Ishikawa (cell line): ENCODE measurements at regions not wholly inside any gene's neighbourhood (a gene's known extent, or its start where the extent isn't known, plus 50 kb on each side); places are given as distances from the start of the nearest gene placed in this dataset.
A peak's percentile ranks its signal among the peaks of the same experiment; 100 is the strongest.

ENCODE experiments used
- CEBPB ChIP-seq: IDR thresholded peaks from 2 replicates; pipeline ENCODE4 v1.6.1; 2012
- CREB1 ChIP-seq: IDR thresholded peaks from 2 replicates; pipeline ENCODE4 v1.6.1; 2012; ENCODE audit warnings: low read depth
- EGR1 ChIP-seq: IDR thresholded peaks from 2 replicates; pipeline ENCODE4 v1.6.1; 2012
- EP300 ChIP-seq: IDR thresholded peaks from 2 replicates; pipeline ENCODE4 v1.6.1; 2012; ENCODE audit warnings: borderline replicate concordance
- FOXM1 ChIP-seq: IDR thresholded peaks from 2 replicates; pipeline ENCODE4 v1.6.1; 2012; ENCODE audit warnings: low read depth, borderline replicate concordance
- NFIC ChIP-seq: IDR thresholded peaks from 2 replicates; pipeline ENCODE4 v1.6.1; 2012
- RAD21 ChIP-seq: IDR thresholded peaks from 2 replicates; pipeline ENCODE4 v1.6.1; 2012; ENCODE audit warnings: low read depth
- TAF1 ChIP-seq: IDR thresholded peaks from 2 replicates; pipeline ENCODE4 v1.6.1; 2012; ENCODE audit warnings: low read depth, mild to moderate bottlenecking
- TCF12 ChIP-seq: IDR thresholded peaks from 2 replicates; pipeline ENCODE4 v1.6.1; 2012; ENCODE audit warnings: low read depth
- TEAD4 ChIP-seq: IDR thresholded peaks from 2 replicates; pipeline ENCODE4 v1.6.1; 2012
- YY1 ChIP-seq: IDR thresholded peaks from 2 replicates; pipeline ENCODE4 v1.6.1; 2012; ENCODE audit warnings: low read depth
- ZBTB7A ChIP-seq: IDR thresholded peaks from 2 replicates; pipeline ENCODE4 v1.6.1; 2012; ENCODE audit warnings: low read depth
- TF ChIP-seq, protein P1 (sequence below): IDR thresholded peaks from 2 replicates; pipeline ENCODE4 v1.6.1; 2012; ENCODE audit warnings: low read depth, mild to moderate bottlenecking
- TF ChIP-seq, protein P2 (sequence below): IDR thresholded peaks from 2 replicates; pipeline ENCODE4 v1.6.1; 2012
- TF ChIP-seq, protein P3 (sequence below): IDR thresholded peaks from 2 replicates; pipeline ENCODE4 v1.6.1; 2012

DNA sequence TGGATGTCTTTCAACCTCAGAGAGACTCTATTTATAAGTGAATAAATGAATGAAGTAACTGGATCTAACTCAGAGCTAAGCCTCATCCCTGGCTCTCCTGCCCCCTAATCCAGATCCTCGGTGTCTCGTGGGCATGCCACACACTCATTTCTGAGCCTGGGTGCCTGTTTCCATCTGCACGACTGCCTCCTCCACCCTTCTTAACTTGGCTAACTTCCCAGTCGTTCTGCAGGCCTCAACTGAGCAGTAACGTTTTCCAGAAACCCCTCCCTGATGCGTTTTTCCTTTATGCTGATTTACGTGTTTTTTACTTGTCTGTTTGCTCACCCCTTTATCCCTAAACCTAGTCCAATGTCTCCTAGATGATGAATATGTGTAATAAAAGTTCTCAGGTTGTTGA lies 186.9 kb upstream of the HS3ST1 start:
- TF ChIP-seq TAF1: no peak
- no peak for TF ChIP-seq TCF12
- TF ChIP-seq TEAD4: no peak
- no peak for TF ChIP-seq CREB1
- no peak for TF ChIP-seq EGR1
- no peak for TF ChIP-seq NFIC
- TF ChIP-seq CEBPB: no peak
- TF ChIP-seq, protein P1, sequence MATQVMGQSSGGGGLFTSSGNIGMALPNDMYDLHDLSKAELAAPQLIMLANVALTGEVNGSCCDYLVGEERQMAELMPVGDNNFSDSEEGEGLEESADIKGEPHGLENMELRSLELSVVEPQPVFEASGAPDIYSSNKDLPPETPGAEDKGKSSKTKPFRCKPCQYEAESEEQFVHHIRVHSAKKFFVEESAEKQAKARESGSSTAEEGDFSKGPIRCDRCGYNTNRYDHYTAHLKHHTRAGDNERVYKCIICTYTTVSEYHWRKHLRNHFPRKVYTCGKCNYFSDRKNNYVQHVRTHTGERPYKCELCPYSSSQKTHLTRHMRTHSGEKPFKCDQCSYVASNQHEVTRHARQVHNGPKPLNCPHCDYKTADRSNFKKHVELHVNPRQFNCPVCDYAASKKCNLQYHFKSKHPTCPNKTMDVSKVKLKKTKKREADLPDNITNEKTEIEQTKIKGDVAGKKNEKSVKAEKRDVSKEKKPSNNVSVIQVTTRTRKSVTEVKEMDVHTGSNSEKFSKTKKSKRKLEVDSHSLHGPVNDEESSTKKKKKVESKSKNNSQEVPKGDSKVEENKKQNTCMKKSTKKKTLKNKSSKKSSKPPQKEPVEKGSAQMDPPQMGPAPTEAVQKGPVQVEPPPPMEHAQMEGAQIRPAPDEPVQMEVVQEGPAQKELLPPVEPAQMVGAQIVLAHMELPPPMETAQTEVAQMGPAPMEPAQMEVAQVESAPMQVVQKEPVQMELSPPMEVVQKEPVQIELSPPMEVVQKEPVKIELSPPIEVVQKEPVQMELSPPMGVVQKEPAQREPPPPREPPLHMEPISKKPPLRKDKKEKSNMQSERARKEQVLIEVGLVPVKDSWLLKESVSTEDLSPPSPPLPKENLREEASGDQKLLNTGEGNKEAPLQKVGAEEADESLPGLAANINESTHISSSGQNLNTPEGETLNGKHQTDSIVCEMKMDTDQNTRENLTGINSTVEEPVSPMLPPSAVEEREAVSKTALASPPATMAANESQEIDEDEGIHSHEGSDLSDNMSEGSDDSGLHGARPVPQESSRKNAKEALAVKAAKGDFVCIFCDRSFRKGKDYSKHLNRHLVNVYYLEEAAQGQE: no peak
- TF ChIP-seq, protein P2, sequence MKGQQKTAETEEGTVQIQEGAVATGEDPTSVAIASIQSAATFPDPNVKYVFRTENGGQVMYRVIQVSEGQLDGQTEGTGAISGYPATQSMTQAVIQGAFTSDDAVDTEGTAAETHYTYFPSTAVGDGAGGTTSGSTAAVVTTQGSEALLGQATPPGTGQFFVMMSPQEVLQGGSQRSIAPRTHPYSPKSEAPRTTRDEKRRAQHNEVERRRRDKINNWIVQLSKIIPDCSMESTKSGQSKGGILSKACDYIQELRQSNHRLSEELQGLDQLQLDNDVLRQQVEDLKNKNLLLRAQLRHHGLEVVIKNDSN: no peak
- no peak for TF ChIP-seq EP300
- no peak for TF ChIP-seq YY1
- no peak for TF ChIP-seq FOXM1
- TF ChIP-seq, protein P3, sequence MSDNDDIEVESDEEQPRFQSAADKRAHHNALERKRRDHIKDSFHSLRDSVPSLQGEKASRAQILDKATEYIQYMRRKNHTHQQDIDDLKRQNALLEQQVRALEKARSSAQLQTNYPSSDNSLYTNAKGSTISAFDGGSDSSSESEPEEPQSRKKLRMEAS: no peak
- no peak for TF ChIP-seq RAD21
- TF ChIP-seq ZBTB7A: no peak

DNA sequence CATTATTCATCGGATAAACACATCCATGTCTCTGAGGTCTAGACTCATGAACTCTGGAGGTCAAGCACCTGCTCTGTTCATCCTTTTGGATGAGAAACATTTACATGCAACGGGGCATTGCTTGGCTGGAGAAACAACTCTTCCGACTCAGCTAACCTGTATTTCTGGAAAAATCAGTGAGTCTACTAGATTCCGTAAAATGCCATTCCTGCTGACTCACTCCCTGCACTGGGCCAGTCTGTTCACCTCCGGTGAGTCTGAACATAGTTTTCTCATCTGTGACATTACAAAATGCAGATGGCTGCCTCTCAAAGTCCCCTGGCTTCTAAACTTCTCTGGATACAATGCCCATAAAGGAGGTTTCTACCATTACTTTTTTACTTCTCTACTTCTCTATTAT lies 185.7 kb upstream of the HS3ST1 start:
- peak; percentile 49 for TF ChIP-seq YY1
- peak; percentile 85 for TF ChIP-seq EP300
- no peak for TF ChIP-seq CEBPB
- TF ChIP-seq, protein P2: no peak
- no peak for TF ChIP-seq CREB1
- TF ChIP-seq, protein P1: no peak
- peak; percentile 88 for TF ChIP-seq TCF12
- peak; percentile 90 for TF ChIP-seq TEAD4
- peak; percentile 78; the same call in 1 of the 2 replicates for TF ChIP-seq FOXM1
- TF ChIP-seq RAD21: peak; percentile 23; the same call in 1 of the 2 replicates
- peak; percentile 74 for TF ChIP-seq NFIC
- no peak for TF ChIP-seq ZBTB7A
- no peak for TF ChIP-seq EGR1
- TF ChIP-seq, protein P3: no peak; the same call in 1 of the 2 replicates
- TF ChIP-seq TAF1: no peak

DNA sequence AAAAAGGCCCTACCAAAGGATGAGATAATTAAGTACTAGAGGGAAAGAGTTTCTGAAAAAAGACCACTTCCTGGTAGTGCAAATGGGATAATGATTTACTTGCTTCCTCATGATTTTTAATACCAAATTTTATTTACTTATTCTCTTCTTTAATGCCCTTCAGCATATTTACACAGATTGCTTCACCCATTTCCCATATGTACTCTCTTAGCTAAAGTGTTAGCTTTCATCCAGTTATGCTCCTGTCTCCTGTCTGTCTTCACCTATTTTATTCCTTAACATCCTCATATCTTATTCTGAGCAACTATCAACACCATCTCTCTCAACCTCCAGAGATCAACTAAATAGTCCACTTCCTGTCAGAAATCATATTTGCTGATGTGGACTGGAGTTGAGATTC lies 183.2 kb upstream of the HS3ST1 start:
- TF ChIP-seq CREB1 (no peak), RAD21 (no peak), EP300 (no peak), FOXM1 (no peak), NFIC (no peak), TAF1 (no peak), EGR1 (no peak), CEBPB (no peak), YY1 (no peak), TCF12 (no peak)
- TF ChIP-seq, protein P3: no peak
- TF ChIP-seq, protein P1: no peak

DNA sequence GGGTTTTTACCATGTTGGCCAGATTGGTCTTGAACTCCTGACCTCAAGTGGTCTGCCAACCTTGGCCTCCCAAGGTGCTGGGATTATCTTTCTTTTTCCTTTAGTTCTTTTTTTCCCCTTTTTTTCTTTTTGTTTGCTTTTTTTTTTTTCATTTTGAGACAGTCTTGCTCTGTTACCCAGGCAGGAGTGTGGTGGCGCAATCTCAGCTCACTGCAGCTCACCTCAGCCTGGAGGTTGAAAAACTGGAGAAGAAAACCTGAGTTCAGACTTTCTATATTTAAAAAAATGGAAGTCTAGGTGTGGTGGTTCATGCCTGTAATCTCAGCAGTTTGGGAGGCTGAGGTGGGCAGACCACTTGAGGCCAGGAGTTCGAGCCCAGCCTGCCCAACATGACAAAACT lies 181.1 kb upstream of the HS3ST1 start:
- TF ChIP-seq NFIC: no peak
- no peak for TF ChIP-seq RAD21
- TF ChIP-seq CREB1: no peak
- TF ChIP-seq CEBPB: no peak
- no peak for TF ChIP-seq TEAD4
- TF ChIP-seq EP300: no peak
- no peak for TF ChIP-seq TCF12
- no peak for TF ChIP-seq FOXM1
- no peak for TF ChIP-seq ZBTB7A
- no peak for TF ChIP-seq TAF1
- TF ChIP-seq, protein P1: no peak
- TF ChIP-seq YY1: no peak
- TF ChIP-seq EGR1: no peak
- TF ChIP-seq, protein P2: no peak
- TF ChIP-seq, protein P3: no peak
